T1000 (cell line): ENCODE measurements at regions not wholly inside any gene's neighbourhood (a gene's known extent, or its start where the extent isn't known, plus 50 kb on each side); places are given as distances from the start of the nearest gene placed in this dataset.
A peak's percentile ranks its signal among the peaks of the same experiment; 100 is the strongest.
"Not testable (repeated sequence)": the region's sequence is repeated elsewhere in the genome, so short reads cannot be mapped to it uniquely, and the experiment has no call there.

Experiments used
- DNase-seq: peaks from one replicate; lab custom pipeline; 2025; ENCODE audit warnings: mixed read lengths; lab: John Stamatoyannopoulos, UW

GRCh38 chr19:23597661-23598060 is 89.4 kb downstream of the ZNF675 start:
- no peak for DNase-seq

- no peak for DNase-seq
Measured at GRCh38 chr19:23596872-23597271, 90.1 kb downstream of the ZNF675 start.

- not testable (repeated sequence) for DNase-seq
Measured at GRCh38 chr19:23594311-23594710, 92.7 kb downstream of the ZNF675 start.

- no peak for DNase-seq
Measured at GRCh38 chr19:23587546-23587945, 99.5 kb downstream of the ZNF675 start.

- no peak for DNase-seq
Measured at GRCh38 chr19:23577501-23577900, 109.5 kb downstream of the ZNF675 start.

- no peak for DNase-seq
Measured at GRCh38 chr19:23571175-23571574, 115.8 kb downstream of the ZNF675 start.

GRCh38 chr19:23568116-23568515 is 118.9 kb downstream of the ZNF675 start:
- DNase-seq, result not testable (repeated sequence)

- DNase-seq, result no peak
Measured at GRCh38 chr19:23565256-23565655, 121.8 kb downstream of the ZNF675 start.

GRCh38 chr19:23563326-23563725 is 123.7 kb downstream of the ZNF675 start:
- no peak for DNase-seq

- no peak for DNase-seq
Measured at GRCh38 chr19:23561341-23561740, 125.7 kb downstream of the ZNF675 start.

- no peak for DNase-seq
Measured at GRCh38 chr19:23560051-23560450, 127.0 kb downstream of the ZNF675 start.

- DNase-seq, result peak; percentile 51
Measured at GRCh38 chr19:23558541-23558940, 128.5 kb downstream of the ZNF675 start.

- no peak for DNase-seq
Measured at GRCh38 chr19:23557381-23557780, 129.6 kb downstream of the ZNF675 start.

GRCh38 chr19:23554548-23554947 is 132.5 kb downstream of the ZNF675 start:
- DNase-seq, result peak; percentile 60

GRCh38 chr19:23550102-23550501 is 136.9 kb downstream of the ZNF675 start:
- peak; percentile 80 for DNase-seq

GRCh38 chr19:23547816-23548430 is 139.1 kb downstream of the ZNF675 start:
- peak; percentile 77 for DNase-seq

- no peak for DNase-seq
Measured at GRCh38 chr19:23547156-23547555, 139.9 kb downstream of the ZNF675 start.

GRCh38 chr19:23543351-23543750 is 143.7 kb downstream of the ZNF675 start:
- DNase-seq, result no peak

GRCh38 chr19:23542562-23542961 is 144.4 kb downstream of the ZNF675 start:
- DNase-seq, result no peak

GRCh38 chr19:23541991-23542390 is 145.0 kb downstream of the ZNF675 start:
- no peak for DNase-seq

GRCh38 chr19:23540180-23540579 is 144.9 kb upstream of the ZNF91 start:
- DNase-seq, result not testable (repeated sequence)

- no peak for DNase-seq
Measured at GRCh38 chr19:23539499-23539898, 144.2 kb upstream of the ZNF91 start.

- DNase-seq, result not testable (repeated sequence)
Measured at GRCh38 chr19:23537136-23537535, 141.9 kb upstream of the ZNF91 start.

- not testable (repeated sequence) for DNase-seq
Measured at GRCh38 chr19:23536341-23536740, 141.1 kb upstream of the ZNF91 start.
